Uterus (tissue), 3 donors: ENCODE measurements at regions not wholly inside any gene's neighbourhood (a gene's known extent, or its start where the extent isn't known, plus 50 kb on each side); places are given as distances from the start of the nearest gene placed in this dataset.

Experiments
- DNase-seq, 2 donors: peaks; one replicate each; pipeline ENCODE4 v3.0.0-alpha.2; 2019 to 2020
- H3K27ac ChIP-seq, 2 donors: fragments of 200-600 bp; sonication (generic); 1 replicate in 1 of 2; 2 replicates in 1 of 2; pipeline ENCODE4 v1.5.1; 2016 to 2018
- H3K27me3 ChIP-seq, 2 donors: fragments of 200-600 bp; sonication (generic); one replicate each; pipeline ENCODE4 v1.5.1; 2018 to 2019; ENCODE audit warnings: control low read depth in 1 of 2
- H3K36me3 ChIP-seq, 2 donors: fragments of 200-600 bp; sonication (generic); one replicate each; pipeline ENCODE4 v1.5.1; 2019; ENCODE audit warnings: control low read depth in 1 of 2
- H3K4me1 ChIP-seq, 2 donors: fragments of 200-600 bp; sonication (generic); one replicate each; pipeline ENCODE4 v1.5.1; 2018 to 2019; ENCODE audit warnings: control low read depth in 1 of 2
- H3K4me3 ChIP-seq, 2 donors: fragments of 200-600 bp; sonication (generic); 1 replicate in 1 of 2; 2 replicates in 1 of 2; pipeline ENCODE4 v1.5.1; 2018 to 2019; ENCODE audit warnings: mild to moderate bottlenecking in 1 of 2
- H3K9me3 ChIP-seq, 2 donors: fragments of 200-600 bp; sonication (generic); one replicate each; pipeline ENCODE4 v1.5.1; 2019; ENCODE audit warnings: control low read depth in 1 of 2
- POLR2A ChIP-seq, 2 donors: fragments of 450-650 bp; IDR thresholded peaks; one replicate each; pipeline ENCODE4 v1.6.1; 2016; ENCODE audit warnings: antibody characterized with exemption in 2 of 2, mild to moderate bottlenecking in 1 of 2, moderate library complexity in 1 of 2
- intact Hi-C: fragments of 100-400 bp; cut with DNase I; formaldehyde crosslinking; loops from one replicate; pipeline ENCODE4 v1.15.1; 2023; ENCODE audit warnings: low total_unique reads
- TF ChIP-seq, protein P1 (sequence below), 4 experiments: fragments of 200-600 bp in 2 of 4; fragments of 450-650 bp in 2 of 4; sonication (generic) in 2 of 4; IDR thresholded peaks; one replicate each; pipeline ENCODE4 v1.5.1; 2016 to 2019; ENCODE audit warnings: antibody characterized with exemption in 4 of 4, mild to moderate bottlenecking in 2 of 4, moderate library complexity in 1 of 4
- donor health status: DM: yes; HTN: yes; CAD: no.

DNA sequence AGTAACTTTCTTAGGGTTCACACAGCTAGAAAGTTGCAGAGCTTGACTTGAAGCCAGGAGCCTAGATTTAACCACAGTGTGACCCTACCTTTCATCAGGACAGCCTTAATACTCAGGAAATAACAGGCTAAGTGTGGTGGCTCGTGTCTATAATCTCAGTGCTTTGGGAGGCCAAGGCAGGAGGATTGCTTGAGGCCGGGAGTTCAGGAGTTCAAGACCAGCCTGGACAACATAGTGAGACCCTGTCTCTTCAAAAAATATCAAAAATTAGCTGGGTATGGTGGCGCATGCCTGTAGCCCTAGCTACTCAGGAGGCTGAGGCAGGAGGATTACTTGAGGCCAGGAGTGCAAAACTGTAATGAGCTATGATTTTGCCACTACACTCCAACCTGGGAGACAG is 681.1 kb downstream of the MAT2B start:
- H3K4me1 ChIP-seq: no peaks in the 10 kb centered on the region
- no peak overlapping the region for H3K27ac ChIP-seq
- H3K27me3 ChIP-seq: no peaks in the 10 kb centered on the region
- no peaks in the 10 kb centered on the region for H3K9me3 ChIP-seq
- no peaks in the 10 kb centered on the region for H3K36me3 ChIP-seq
- intact Hi-C loops: no loop called here
- TF ChIP-seq, protein P1, sequence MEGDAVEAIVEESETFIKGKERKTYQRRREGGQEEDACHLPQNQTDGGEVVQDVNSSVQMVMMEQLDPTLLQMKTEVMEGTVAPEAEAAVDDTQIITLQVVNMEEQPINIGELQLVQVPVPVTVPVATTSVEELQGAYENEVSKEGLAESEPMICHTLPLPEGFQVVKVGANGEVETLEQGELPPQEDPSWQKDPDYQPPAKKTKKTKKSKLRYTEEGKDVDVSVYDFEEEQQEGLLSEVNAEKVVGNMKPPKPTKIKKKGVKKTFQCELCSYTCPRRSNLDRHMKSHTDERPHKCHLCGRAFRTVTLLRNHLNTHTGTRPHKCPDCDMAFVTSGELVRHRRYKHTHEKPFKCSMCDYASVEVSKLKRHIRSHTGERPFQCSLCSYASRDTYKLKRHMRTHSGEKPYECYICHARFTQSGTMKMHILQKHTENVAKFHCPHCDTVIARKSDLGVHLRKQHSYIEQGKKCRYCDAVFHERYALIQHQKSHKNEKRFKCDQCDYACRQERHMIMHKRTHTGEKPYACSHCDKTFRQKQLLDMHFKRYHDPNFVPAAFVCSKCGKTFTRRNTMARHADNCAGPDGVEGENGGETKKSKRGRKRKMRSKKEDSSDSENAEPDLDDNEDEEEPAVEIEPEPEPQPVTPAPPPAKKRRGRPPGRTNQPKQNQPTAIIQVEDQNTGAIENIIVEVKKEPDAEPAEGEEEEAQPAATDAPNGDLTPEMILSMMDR (IDR thresholded peaks at IDR 0.05): no peak
- no peak for TF ChIP-seq POLR2A (IDR thresholded peaks at IDR 0.05)
- H3K4me3 ChIP-seq: no peak overlapping the region
- no peak for DNase-seq

DNA sequence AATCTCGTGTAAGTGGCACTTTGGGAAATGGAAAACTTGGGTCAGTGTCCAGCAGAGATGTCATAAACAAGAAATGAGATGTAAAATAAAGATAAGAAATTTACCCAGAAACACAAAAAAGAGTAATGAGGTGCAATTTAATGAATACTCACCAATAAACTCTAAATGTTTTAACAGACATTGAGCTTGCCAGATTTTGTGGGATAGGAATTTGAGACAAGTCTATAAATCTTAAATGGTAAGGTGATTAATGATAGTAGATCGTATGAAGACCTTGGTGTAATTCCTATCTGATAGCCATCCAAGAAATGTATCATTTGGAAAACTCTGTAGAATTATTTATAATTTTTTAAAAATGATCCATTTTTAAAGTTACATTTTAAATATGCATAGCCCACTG is 682.4 kb downstream of the MAT2B start:
- Histone ChIP-seq H3K9me3 (no peaks in the 10 kb centered on the region), H3K27me3 (no peaks in the 10 kb centered on the region), H3K27ac (no peak overlapping the region), H3K4me1 (no peaks in the 10 kb centered on the region), H3K4me3 (no peak overlapping the region), H3K36me3 (no peaks in the 10 kb centered on the region)
- DNase-seq: no peak
- intact Hi-C loops: no loop called here
- no peak for TF ChIP-seq POLR2A (IDR thresholded peaks at IDR 0.05)
- TF ChIP-seq, protein P1 (IDR thresholded peaks at IDR 0.05): no peak

DNA sequence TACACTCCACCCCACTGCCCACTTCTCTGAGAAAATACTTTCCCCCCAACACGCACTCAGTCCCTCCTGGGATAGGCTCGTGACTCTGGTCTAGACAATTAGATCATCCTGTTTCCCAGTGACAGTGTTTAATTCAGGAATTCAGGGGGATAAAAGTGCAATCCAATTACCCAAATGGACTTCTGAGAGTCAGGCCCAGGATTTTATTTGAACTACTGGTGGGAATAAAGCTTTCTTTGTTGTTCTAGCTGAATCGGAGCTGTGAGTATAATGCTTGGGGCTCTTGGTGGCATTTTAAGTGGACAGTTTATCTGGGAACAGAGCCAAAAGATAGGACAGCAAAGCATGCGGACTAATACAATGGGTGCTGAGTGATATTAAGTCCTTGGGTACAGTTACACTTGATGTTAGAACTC is 683.3 kb downstream of the MAT2B start:
- no peak overlapping the region for H3K4me3 ChIP-seq
- H3K4me1 ChIP-seq: no peaks in the 10 kb centered on the region
- intact Hi-C loops: no loop called here
- no peaks in the 10 kb centered on the region for H3K36me3 ChIP-seq
- no peak for DNase-seq
- H3K27me3 ChIP-seq: no peaks in the 10 kb centered on the region
- no peak for TF ChIP-seq POLR2A (IDR thresholded peaks at IDR 0.05)
- TF ChIP-seq, protein P1 (IDR thresholded peaks at IDR 0.05): no peak
- no peak overlapping the region for H3K27ac ChIP-seq
- no peaks in the 10 kb centered on the region for H3K9me3 ChIP-seq

DNA sequence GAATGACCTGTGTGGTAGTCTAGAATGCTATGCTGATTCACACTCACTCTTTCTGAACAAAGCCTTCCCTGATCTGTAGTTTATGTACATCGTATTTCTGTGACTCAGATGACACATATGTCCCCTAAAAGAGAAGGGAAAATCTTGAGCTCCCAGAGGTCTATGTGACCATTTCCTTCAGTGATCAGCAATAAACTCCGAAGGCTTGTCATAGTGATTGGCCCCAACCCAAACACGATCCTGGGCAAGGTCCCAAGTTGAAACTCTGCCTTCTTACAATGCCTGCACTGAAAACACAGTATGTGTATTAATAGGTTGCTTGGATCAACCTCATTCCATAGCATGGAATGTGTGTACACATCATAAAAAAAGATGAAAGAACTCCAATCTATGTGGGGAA is 685.8 kb downstream of the MAT2B start:
- no peaks in the 10 kb centered on the region for H3K36me3 ChIP-seq
- H3K27me3 ChIP-seq: no peaks in the 10 kb centered on the region
- no peak for DNase-seq
- H3K4me3 ChIP-seq: no peak overlapping the region
- intact Hi-C loops: no loop called here
- no peaks in the 10 kb centered on the region for H3K4me1 ChIP-seq
- no peak overlapping the region for H3K27ac ChIP-seq
- H3K9me3 ChIP-seq: no peaks in the 10 kb centered on the region
- no peak for TF ChIP-seq POLR2A (IDR thresholded peaks at IDR 0.05)
- TF ChIP-seq, protein P1 (IDR thresholded peaks at IDR 0.05): no peak

DNA sequence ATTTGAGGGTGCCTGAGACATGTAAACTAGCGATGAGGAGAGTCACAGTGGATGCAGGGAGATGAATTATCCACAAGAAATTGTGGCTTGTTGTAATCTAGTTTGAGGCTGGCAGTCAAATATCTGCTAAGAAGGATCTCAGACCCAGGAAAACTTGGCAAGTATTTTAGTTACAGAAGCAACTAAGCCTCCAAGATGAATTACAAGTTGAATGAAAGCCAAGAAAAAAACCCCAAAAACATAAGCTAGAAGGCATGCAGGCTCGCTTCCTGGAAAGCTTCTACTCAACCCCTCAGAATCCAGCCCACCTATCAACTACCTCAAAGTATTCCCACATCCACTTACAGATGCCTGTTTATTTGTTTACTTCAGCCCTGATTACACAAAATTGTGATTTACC is 696.9 kb downstream of the MAT2B start:
- H3K9me3 ChIP-seq: no peaks in the 10 kb centered on the region
- TF ChIP-seq, protein P1 (IDR thresholded peaks at IDR 0.05): no peak
- no peaks in the 10 kb centered on the region for H3K36me3 ChIP-seq
- no peak overlapping the region for H3K4me3 ChIP-seq
- H3K27me3 ChIP-seq: no peaks in the 10 kb centered on the region
- no peak overlapping the region for H3K27ac ChIP-seq
- no peaks in the 10 kb centered on the region for H3K4me1 ChIP-seq
- intact Hi-C loops: no loop called here
- DNase-seq: no peak
